Sigmoid colon (tissue), 6 donors: ENCODE measurements at regions not wholly inside any gene's neighbourhood (a gene's known extent, or its start where the extent isn't known, plus 50 kb on each side); places are given as distances from the start of the nearest gene placed in this dataset.

Source experiments
- DNase-seq: peaks from one replicate; pipeline ENCODE4 v3.0.0-alpha.2; 2019
- H3K27ac ChIP-seq, 4 donors: fragments of 200-600 bp; sonication (generic); one replicate each; pipeline ENCODE4 v1.5.1; 2016 to 2019; ENCODE audit warnings: mild to moderate bottlenecking in 1 of 4
- H3K27me3 ChIP-seq, 3 donors: fragments of 200-600 bp; sonication (generic); one replicate each; pipeline ENCODE4 v1.5.1; 2019; ENCODE audit warnings: mild to moderate bottlenecking in 1 of 3
- H3K36me3 ChIP-seq, 4 donors: fragments of 200-600 bp; sonication (generic); one replicate each; pipeline ENCODE4 v1.5.1; 2016 to 2019
- H3K4me1 ChIP-seq, 4 donors: fragments of 200-600 bp; sonication (generic); one replicate each; pipeline ENCODE4 v1.5.1; 2017 to 2019
- H3K4me3 ChIP-seq, 4 donors: fragments of 200-600 bp; sonication (generic); one replicate each; pipeline ENCODE4 v1.5.1; 2017 to 2019; ENCODE audit warnings: mild to moderate bottlenecking in 2 of 4, moderate library complexity in 1 of 4
- H3K9me3 ChIP-seq, 4 donors: fragments of 200-600 bp in 3 of 4; sonication (generic) in 3 of 4; one replicate each; pipeline versions ENCODE4 v1.5.1 to v1.6.1; 2013 to 2019
- CTCF ChIP-seq, 4 experiments: fragments of 450-650 bp in 3 of 4; fragments of 200-600 bp in 1 of 4; IDR thresholded peaks; one replicate each; pipeline ENCODE4 v1.5.1; 2016 to 2019; ENCODE audit warnings: antibody characterized with exemption in 4 of 4, mild to moderate bottlenecking in 3 of 4, moderate library complexity in 2 of 4
- EP300 ChIP-seq, 4 donors: sonication (generic); formaldehyde crosslinking; IDR thresholded peaks; one replicate each; pipeline ENCODE4 v1.6.1; 2017; ENCODE audit warnings: antibody characterized with exemption in 4 of 4
- POLR2A ChIP-seq, 2 donors: fragments of 450-650 bp; IDR thresholded peaks; one replicate each; pipeline ENCODE4 v1.6.1; 2016; ENCODE audit warnings: antibody characterized with exemption in 2 of 2, mild to moderate bottlenecking in 2 of 2, moderate library complexity in 2 of 2
- POLR2AphosphoS5 ChIP-seq, 4 donors: sonication (generic); formaldehyde crosslinking; IDR thresholded peaks; one replicate each; pipeline ENCODE4 v1.6.1; 2017; ENCODE audit warnings: antibody characterized with exemption in 4 of 4
- WGBS, 2 donors: extraction: QIAGEN DNeasy Blood & Tissue Kit; methylation state at CpG; one replicate each; pipeline ENCODE4 v1.1.7; 2013; 5-methylcytosine and 5-hydroxymethylcytosine counted together
- intact Hi-C: fragments of 100-400 bp; cut with DNase I; formaldehyde crosslinking; loops from one replicate; pipeline ENCODE4 v1.15.1; 2023
- donor health status: healthy with polysubstance abuse.
- donor health status: healthy.

DNA sequence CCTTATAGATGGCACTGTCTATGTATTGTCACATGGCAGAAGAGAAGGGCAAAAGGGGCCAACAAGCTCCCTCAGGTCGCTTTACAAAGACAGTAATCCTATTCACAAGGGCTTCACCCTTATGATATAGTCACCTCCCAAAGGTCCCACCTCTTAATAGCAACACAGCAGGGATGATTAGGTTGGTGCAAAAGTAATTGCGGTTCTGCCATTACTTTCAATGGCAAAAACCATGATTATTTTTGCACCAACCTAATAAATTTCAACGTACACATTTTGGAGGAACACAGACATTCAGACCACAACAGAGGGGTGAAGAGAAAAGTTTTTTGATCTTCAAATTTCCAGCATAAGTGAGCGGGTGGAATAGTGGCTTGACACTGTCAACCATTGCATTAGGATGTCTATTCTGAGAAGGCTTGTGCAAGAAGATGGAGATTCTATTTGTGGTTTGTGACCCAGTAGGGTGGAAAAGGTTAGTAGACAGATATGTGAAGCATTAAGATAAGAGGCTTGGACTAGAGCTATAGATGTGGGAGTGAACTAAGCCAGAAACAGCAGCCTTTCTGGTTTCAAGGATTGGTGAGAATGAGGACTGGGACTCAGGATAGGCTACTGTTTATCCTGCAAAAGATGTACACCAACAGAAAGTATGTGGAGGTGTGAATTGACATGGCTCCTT is 75.5 kb upstream of the CPSF6 start:
- H3K27ac ChIP-seq, result no peak overlapping the region
- intact Hi-C loops, result no loop called here
- no peaks in the 10 kb centered on the region for H3K9me3 ChIP-seq
- no peak for DNase-seq
- H3K4me1 ChIP-seq, result no peaks in the 10 kb centered on the region
- WGBS, 2 donors, result 85 to 89% methylated on average over 4 of the region's 4 CpGs
- no peak overlapping the region for H3K4me3 ChIP-seq
- no peaks in the 10 kb centered on the region for H3K27me3 ChIP-seq
- no peaks in the 10 kb centered on the region for H3K36me3 ChIP-seq
- TF ChIP-seq POLR2A (IDR thresholded peaks at IDR 0.05) (no peak), POLR2AphosphoS5 (IDR thresholded peaks at IDR 0.05) (no peak), EP300 (IDR thresholded peaks at IDR 0.05) (no peak), CTCF (IDR thresholded peaks at IDR 0.05) (no peak)

DNA sequence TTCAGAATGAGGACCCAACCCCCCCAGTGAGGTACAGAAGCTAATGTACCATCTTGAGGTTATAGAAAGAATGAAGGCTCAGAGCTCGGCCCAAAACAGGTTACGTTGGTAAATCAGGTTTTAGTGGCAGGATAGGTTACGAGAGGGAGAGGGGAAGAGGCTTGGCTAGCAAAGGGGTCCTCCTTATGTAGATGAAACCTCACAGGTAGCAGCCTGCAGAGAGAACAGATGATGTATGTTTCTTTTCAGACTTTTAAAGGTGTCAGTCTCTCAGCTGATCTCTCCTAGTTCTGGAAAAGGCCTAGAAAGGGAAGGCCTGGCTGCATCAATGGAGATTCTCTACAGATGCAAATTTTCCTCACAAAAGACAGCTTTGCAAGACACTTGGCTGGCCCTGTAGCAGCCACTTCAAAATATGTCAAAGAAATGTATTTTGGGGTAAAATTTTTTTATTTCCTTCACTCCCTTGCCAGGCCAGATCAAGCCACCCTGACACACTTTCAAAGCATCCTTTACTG is 71.7 kb upstream of the CPSF6 start:
- Histone ChIP-seq H3K27ac (no peak overlapping the region), H3K4me3 (no peak overlapping the region), H3K27me3 (no peaks in the 10 kb centered on the region), H3K4me1 (no peaks in the 10 kb centered on the region), H3K36me3 (no peaks in the 10 kb centered on the region), H3K9me3 (no peaks in the 10 kb centered on the region)
- TF ChIP-seq POLR2A (IDR thresholded peaks at IDR 0.05) (no peak), POLR2AphosphoS5 (IDR thresholded peaks at IDR 0.05) (no peak), EP300 (IDR thresholded peaks at IDR 0.05) (no peak), CTCF (IDR thresholded peaks at IDR 0.05) (no peak)
- DNase-seq, result no peak
- intact Hi-C loops, result no loop called here
- WGBS, 2 donors, result 77 to 94% methylated on average over 3 of the region's 3 CpGs

DNA sequence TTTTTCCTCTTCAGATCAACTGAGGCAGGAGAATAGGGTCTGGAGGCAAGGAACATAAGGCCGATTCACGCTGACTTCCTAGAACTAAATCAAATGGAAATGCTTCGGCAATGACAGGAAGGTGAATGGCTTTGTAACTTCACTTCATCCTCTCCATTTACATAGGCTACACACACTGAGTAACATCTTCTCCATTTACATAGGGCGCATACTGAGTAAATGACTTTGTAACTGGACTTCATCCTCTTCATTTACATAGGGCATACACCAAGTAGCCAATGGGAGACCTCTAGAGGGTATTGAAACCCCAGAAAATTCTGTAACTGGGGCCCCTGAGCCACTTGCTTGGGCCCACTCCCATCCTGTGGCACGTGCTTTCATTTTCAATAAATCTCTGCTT is 71.0 kb upstream of the CPSF6 start:
- WGBS, 2 donors, result 91 to 96% methylated on average over 5 of the region's 5 CpGs
- TF ChIP-seq POLR2A (IDR thresholded peaks at IDR 0.05) (no peak), CTCF (IDR thresholded peaks at IDR 0.05) (no peak), EP300 (IDR thresholded peaks at IDR 0.05) (no peak), POLR2AphosphoS5 (IDR thresholded peaks at IDR 0.05) (no peak)

GRCh38 chr12:69168828-69169227 is 70.5 kb upstream of the CPSF6 start:
- H3K27me3 ChIP-seq, result no peaks in the 10 kb centered on the region
- no peak overlapping the region for H3K27ac ChIP-seq
- DNase-seq, result no peak
- intact Hi-C loops, result no loop called here
- no peaks in the 10 kb centered on the region for H3K9me3 ChIP-seq
- WGBS, 2 donors, result 91 to 98% methylated on average over 3 of the region's 3 CpGs
- H3K36me3 ChIP-seq, result no peaks in the 10 kb centered on the region
- TF ChIP-seq EP300 (IDR thresholded peaks at IDR 0.05) (no peak), POLR2AphosphoS5 (IDR thresholded peaks at IDR 0.05) (no peak), CTCF (IDR thresholded peaks at IDR 0.05) (no peak), POLR2A (IDR thresholded peaks at IDR 0.05) (no peak)
- no peak overlapping the region for H3K4me3 ChIP-seq
- no peaks in the 10 kb centered on the region for H3K4me1 ChIP-seq

More for the DNA sequence above, 71.0 kb upstream of the CPSF6 start:
- H3K27me3 ChIP-seq, result no peaks in the 10 kb centered on the region
- no peaks in the 10 kb centered on the region for H3K9me3 ChIP-seq
- intact Hi-C loops, result no loop called here
- H3K4me1 ChIP-seq, result no peaks in the 10 kb centered on the region
- H3K36me3 ChIP-seq, result no peaks in the 10 kb centered on the region
- DNase-seq, result no peak
- H3K4me3 ChIP-seq, result no peak overlapping the region
- H3K27ac ChIP-seq, result no peak overlapping the region

DNA sequence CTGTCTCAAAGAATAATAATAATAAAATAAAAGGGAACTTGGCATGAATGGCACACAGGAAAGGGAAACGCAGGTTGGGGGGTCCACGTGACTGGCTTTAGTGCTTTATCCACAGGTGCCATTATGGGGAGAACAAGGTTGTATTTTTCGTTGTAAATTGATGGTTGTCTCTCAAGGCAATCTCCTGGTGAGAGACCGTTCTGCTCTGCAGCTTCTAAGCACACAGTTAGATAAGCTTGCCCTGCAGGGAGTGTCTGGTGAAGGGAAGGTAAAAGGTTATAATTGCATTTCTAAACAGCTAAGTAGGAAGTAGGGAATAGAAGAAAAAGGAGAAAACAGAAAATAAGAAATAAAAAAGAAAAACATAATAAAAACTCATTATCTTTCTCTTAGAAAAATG is 69.1 kb upstream of the CPSF6 start:
- H3K4me1 ChIP-seq, result no peaks in the 10 kb centered on the region
- H3K27ac ChIP-seq, result no peak overlapping the region
- intact Hi-C loops, result no loop called here
- no peaks in the 10 kb centered on the region for H3K36me3 ChIP-seq
- H3K4me3 ChIP-seq, result no peak overlapping the region
- no peak for DNase-seq
- no peaks in the 10 kb centered on the region for H3K9me3 ChIP-seq
- no peak for TF ChIP-seq EP300 (IDR thresholded peaks at IDR 0.05)
- no peak for TF ChIP-seq CTCF (IDR thresholded peaks at IDR 0.05)
- TF ChIP-seq POLR2A (IDR thresholded peaks at IDR 0.05), result no peak
- TF ChIP-seq POLR2AphosphoS5 (IDR thresholded peaks at IDR 0.05), result no peak
- no peaks in the 10 kb centered on the region for H3K27me3 ChIP-seq
- 19 to 53% methylated on average over 4 of the region's 4 CpGs for WGBS, 2 donors
